H1 (cell line): ENCODE measurements at regions not wholly inside any gene's neighbourhood (a gene's known extent, or its start where the extent isn't known, plus 50 kb on each side); places are given as distances from the start of the nearest gene placed in this dataset.
"Not testable (repeated sequence)": the region's sequence is repeated elsewhere in the genome, so short reads cannot be mapped to it uniquely, and the experiment has no call there.

Experiments
- CTCF ChIA-PET: fragments of 300-600 bp; sonication (Branson Sonifier 250); formaldehyde crosslinking; loops from one replicate; lab custom pipeline; 2021; ENCODE audit not compliant: partially characterized antibody; lab: Charles Lee
- POLR2A ChIA-PET: fragments of 300-600 bp; sonication (Branson Sonifier 250); formaldehyde crosslinking; loops from one replicate; lab custom pipeline; 2021; ENCODE audit warnings: inconsistent platforms; ENCODE audit not compliant: partially characterized antibody; lab: Charles Lee
- DNase-seq, 2 experiments: peaks; one replicate each; pipeline versions ENCODE4 v3.0.0 to v3.0.0-alpha.2; 2010 to 2022; ENCODE audit warnings: low spot score in 2 of 2, low read depth in 1 of 2, mixed read lengths in 1 of 2
- FAIRE-seq: peaks from 2 replicates; lab custom pipeline; 2011; peaks lifted over from hg19 to GRCh38; lab: Jason Lieb, UNC
- H2AFZ ChIP-seq: 2 replicates; pipeline ENCODE4 v1.8.1; 2012; ENCODE audit warnings: low read length, inconsistent platforms
- H2AK5ac ChIP-seq: 2 replicates; pipeline ENCODE4 v1.6.1; 2013; ENCODE audit warnings: low read depth, low read length
- H2BK120ac ChIP-seq: replicated peaks from 2 replicates; pipeline ENCODE3; 2013; ENCODE audit warnings: low read depth, low read length, inconsistent platforms
- H2BK12ac ChIP-seq: 2 replicates; pipeline ENCODE4 v1.6.1; 2013; ENCODE audit warnings: low read depth, low read length
- H2BK15ac ChIP-seq: 2 replicates; pipeline ENCODE4 v1.6.1; 2013; ENCODE audit warnings: low read length
- H2BK20ac ChIP-seq: 2 replicates; pipeline ENCODE4 v1.6.1; 2013; ENCODE audit warnings: low read length
- H2BK5ac ChIP-seq: 2 replicates; pipeline ENCODE4 v1.6.1; 2013; ENCODE audit warnings: low read depth, low read length
- H3K14ac ChIP-seq: 2 replicates; pipeline ENCODE4 v1.6.1; 2013; ENCODE audit warnings: inconsistent platforms; ENCODE audit not compliant: insufficient read length
- H3K18ac ChIP-seq: 2 replicates; pipeline ENCODE4 v1.6.1; 2013; ENCODE audit warnings: low read length; ENCODE audit errors: extremely low read depth
- H3K23ac ChIP-seq: 2 replicates; pipeline ENCODE4 v1.6.1; 2013; ENCODE audit warnings: inconsistent platforms; ENCODE audit not compliant: insufficient read length
- H3K23me2 ChIP-seq: 2 replicates; pipeline ENCODE4 v1.6.1; 2013; ENCODE audit warnings: low read depth, low read length
- H3K27ac ChIP-seq: 2 replicates; pipeline ENCODE4 v1.6.1; 2011; ENCODE audit warnings: low read depth, low read length, inconsistent platforms
- H3K27me3 ChIP-seq, 4 experiments: replicated peaks in 1 of 4; 1 replicate in 1 of 4; 2 replicates in 3 of 4; pipeline versions ENCODE4 v1.6.1 to v1.8.1; 2011 to 2013; ENCODE audit warnings: low read length in 3 of 4, mild to moderate bottlenecking in 3 of 4, inconsistent platforms in 2 of 4, mixed read lengths in 2 of 4, moderate library complexity in 1 of 4; ENCODE audit not compliant: control insufficient read depth in 3 of 4, insufficient read depth in 3 of 4; ENCODE audit errors: extremely low read depth in 1 of 4
- H3K36me3 ChIP-seq, 4 experiments: 2 replicates each; pipeline versions ENCODE4 v1.6.1 to v1.8.1; 2011 to 2013; ENCODE audit warnings: mild to moderate bottlenecking in 4 of 4, low read length in 3 of 4, moderate library complexity in 2 of 4, control low read depth in 1 of 4, inconsistent platforms in 1 of 4; ENCODE audit not compliant: insufficient read depth in 4 of 4, control insufficient read depth in 2 of 4
- H3K4ac ChIP-seq: replicated peaks from 2 replicates; pipeline ENCODE3; 2013; ENCODE audit warnings: low read length, low read depth, mixed read lengths, inconsistent platforms; ENCODE audit not compliant: insufficient read length
- H3K4me1 ChIP-seq, 4 experiments: replicated peaks in 1 of 4; 1 replicate in 1 of 4; 2 replicates in 3 of 4; pipeline versions ENCODE4 v1.6.1 to v1.8.1; 2011 to 2013; ENCODE audit warnings: low read length in 3 of 4, inconsistent platforms in 2 of 4, mixed read lengths in 1 of 4; ENCODE audit not compliant: insufficient read depth in 4 of 4, control insufficient read depth in 3 of 4
- H3K4me2 ChIP-seq, 2 experiments: 2 replicates each; pipeline versions ENCODE4 v1.6.1 to v1.8.1; 2011 to 2013; ENCODE audit warnings: low read depth in 2 of 2, low read length in 2 of 2, control low read depth in 1 of 2, inconsistent platforms in 1 of 2, mild to moderate bottlenecking in 1 of 2; ENCODE audit not compliant: insufficient read depth in 1 of 2
- H3K4me3 ChIP-seq, 4 experiments: fragments of 200-600, 300-600 bp in 1 of 4; sonication (generic), shearing (Covaris generic), sonication (Bioruptor Twin) in 1 of 4; 2 replicates each; pipeline versions ENCODE4 v1.5.1 to v1.8.1; 2011 to 2016; ENCODE audit warnings: low read length in 4 of 4, low read depth in 3 of 4, control low read depth in 2 of 4, inconsistent platforms in 2 of 4, mild to moderate bottlenecking in 2 of 4, mixed read lengths in 1 of 4, moderate library complexity in 1 of 4; ENCODE audit not compliant: insufficient read depth in 2 of 4; ENCODE audit errors: extremely low read depth in 1 of 4
- H3K56ac ChIP-seq: replicated peaks from 2 replicates; pipeline ENCODE3; 2013; ENCODE audit warnings: low read depth, mild to moderate bottlenecking, mixed read lengths, low read length, inconsistent platforms; ENCODE audit not compliant: insufficient read length
- H3K79me1 ChIP-seq: 2 replicates; pipeline ENCODE4 v1.6.1; 2013; ENCODE audit warnings: low read depth, low read length, control low read depth
- H3K79me2 ChIP-seq, 2 experiments: 2 replicates each; pipeline versions ENCODE4 v1.6.1 to v1.8.1; 2012 to 2013; ENCODE audit warnings: low read length in 2 of 2, mild to moderate bottlenecking in 2 of 2, inconsistent platforms in 1 of 2; ENCODE audit not compliant: insufficient read depth in 2 of 2, control insufficient read depth in 1 of 2
- H3K9ac ChIP-seq, 4 experiments: replicated peaks in 1 of 4; 1 replicate in 1 of 4; 2 replicates in 3 of 4; pipeline versions ENCODE4 v1.6.1 to v1.8.1; 2011 to 2013; ENCODE audit warnings: low read depth in 3 of 4, low read length in 3 of 4, control low read depth in 2 of 4, mild to moderate bottlenecking in 2 of 4, moderate library complexity in 2 of 4, inconsistent platforms in 1 of 4; ENCODE audit errors: extremely low read depth in 1 of 4
- H3K9me3 ChIP-seq, 2 experiments: 2 replicates each; pipeline versions ENCODE4 v1.6.1 to v1.8.1; 2012 to 2013; ENCODE audit warnings: mild to moderate bottlenecking in 2 of 2, moderate library complexity in 2 of 2, control low read depth in 1 of 2, inconsistent platforms in 1 of 2, low read depth in 1 of 2, low read length in 1 of 2, mixed read lengths in 1 of 2; ENCODE audit not compliant: insufficient read depth in 2 of 2
- H4K20me1 ChIP-seq, 2 experiments: replicated peaks in 1 of 2; 2 replicates each; pipeline versions ENCODE3 to v1.8.1; 2011 to 2013; ENCODE audit warnings: inconsistent platforms in 2 of 2, low read length in 2 of 2, mild to moderate bottlenecking in 1 of 2; ENCODE audit not compliant: insufficient read depth in 2 of 2, control insufficient read depth in 1 of 2
- H4K5ac ChIP-seq: 2 replicates; pipeline ENCODE4 v1.6.1; 2013; ENCODE audit warnings: low read length, low read depth, mixed read lengths, inconsistent platforms; ENCODE audit not compliant: insufficient read length
- H4K8ac ChIP-seq: 2 replicates; pipeline ENCODE4 v1.8.0; 2013; ENCODE audit warnings: mild to moderate bottlenecking, moderate library complexity, low read length, inconsistent platforms; ENCODE audit not compliant: insufficient read depth; ENCODE audit errors: extremely low read depth
- H4K91ac ChIP-seq: replicated peaks from 2 replicates; pipeline ENCODE3; 2013; ENCODE audit warnings: low read length, mixed read lengths, inconsistent platforms; ENCODE audit not compliant: insufficient read length
- WGBS, 2 experiments: shearing (Covaris generic) in 1 of 2; methylation state at CpG; one replicate each; pipeline versions ENCODE4 v1.1.6 to v1.1.7; 2013 to 2015; ENCODE audit warnings: low lambda C conversion rate in 2 of 2, mixed read lengths in 2 of 2, inconsistent platforms in 1 of 2, low coverage in 1 of 2, missing lambda C conversion rate in 1 of 2; ENCODE audit not compliant: insufficient replicate concordance in 2 of 2, insufficient coverage in 1 of 2, insufficient read length in 1 of 2; ENCODE audit errors: extremely low coverage in 1 of 2, missing lambda C conversion rate in 1 of 2; 5-methylcytosine and 5-hydroxymethylcytosine counted together

DNA sequence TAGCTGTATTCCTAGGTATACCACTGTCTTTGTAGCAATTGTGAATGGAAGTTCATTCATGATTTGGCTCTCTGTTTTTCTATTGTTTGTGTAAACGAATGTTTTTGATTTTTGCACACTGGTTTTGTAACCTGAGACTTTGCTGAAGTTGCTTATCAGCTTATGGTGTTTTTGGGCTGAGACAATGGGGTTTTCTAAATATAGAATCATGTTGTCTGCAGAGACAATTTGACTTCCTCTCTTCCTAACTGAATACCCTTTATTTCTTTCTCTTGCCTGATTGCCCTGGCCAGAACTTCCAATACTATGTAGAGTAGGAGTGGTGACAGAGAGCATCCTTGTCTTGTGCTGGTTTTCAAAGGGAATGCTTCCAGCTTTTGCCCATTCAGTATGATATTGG lies 761.6 kb upstream of the NCAM2 start:
- H2BK20ac ChIP-seq, H3K18ac ChIP-seq, H3K9me3 ChIP-seq, H3K23me2 ChIP-seq, H3K9ac ChIP-seq, H3K4ac ChIP-seq, FAIRE-seq, H3K27ac ChIP-seq, H3K23ac ChIP-seq, H3K4me3 ChIP-seq, H2AK5ac ChIP-seq, H3K4me2 ChIP-seq, H2BK5ac ChIP-seq, H3K27me3 ChIP-seq, H2AFZ ChIP-seq, H3K36me3 ChIP-seq, H2BK120ac ChIP-seq, H4K91ac ChIP-seq, H4K8ac ChIP-seq, H3K79me1 ChIP-seq, H3K56ac ChIP-seq, H4K20me1 ChIP-seq, H2BK12ac ChIP-seq, H4K5ac ChIP-seq, H3K79me2 ChIP-seq, DNase-seq, H3K4me1 ChIP-seq, H2BK15ac ChIP-seq, POLR2A ChIA-PET, H3K14ac ChIP-seq: not testable (repeated sequence)
- 93% methylated on average over 1 of the region's 1 CpG; no CpG with 5 or more reads in 1 of the 2 experiments for WGBS, 2 experiments
- CTCF ChIA-PET = interaction anchor here (1.0 kb wide), 1 partner anchor 14 kb away, joined by 3 read pairs; no protein-coding TSS in a partner anchor
